Activated CD4-positive, alpha-beta T cell treated with anti-CD3 and anti-CD28 coated beads, Interleukin-2, amount 50 U/mL, for 16 hours (primary cell): ENCODE measurements at regions not wholly inside any gene's neighbourhood (a gene's known extent, or its start where the extent isn't known, plus 50 kb on each side); places are given as distances from the start of the nearest gene placed in this dataset.
"Not testable (repeated sequence)": the region's sequence is repeated elsewhere in the genome, so short reads cannot be mapped to it uniquely, and the experiment has no call there.

ENCODE experiments used
- DNase-seq: peaks from one replicate; pipeline ENCODE4 v3.0.0-alpha.2; 2020

DNA sequence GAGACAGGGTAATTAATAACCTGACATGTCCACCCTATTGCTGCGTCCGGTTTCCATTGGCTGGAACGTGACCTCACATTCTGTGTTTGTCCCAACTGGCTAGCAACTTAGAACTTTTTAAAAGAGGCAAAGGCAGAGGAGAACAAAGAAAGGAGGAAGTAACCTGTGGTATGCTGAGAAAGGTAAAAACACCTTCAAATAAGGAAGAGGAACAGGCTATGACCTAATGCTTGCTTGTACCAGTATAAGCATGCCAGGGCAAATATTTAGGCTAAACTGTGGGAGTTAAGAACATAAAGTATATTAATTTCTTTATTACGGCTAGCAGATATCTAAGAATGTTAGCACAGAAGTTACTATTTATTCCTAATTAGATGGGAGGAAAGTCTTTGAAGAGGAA is 87.3 kb upstream of the MAP10 start:
- DNase-seq = not testable (repeated sequence)

DNA sequence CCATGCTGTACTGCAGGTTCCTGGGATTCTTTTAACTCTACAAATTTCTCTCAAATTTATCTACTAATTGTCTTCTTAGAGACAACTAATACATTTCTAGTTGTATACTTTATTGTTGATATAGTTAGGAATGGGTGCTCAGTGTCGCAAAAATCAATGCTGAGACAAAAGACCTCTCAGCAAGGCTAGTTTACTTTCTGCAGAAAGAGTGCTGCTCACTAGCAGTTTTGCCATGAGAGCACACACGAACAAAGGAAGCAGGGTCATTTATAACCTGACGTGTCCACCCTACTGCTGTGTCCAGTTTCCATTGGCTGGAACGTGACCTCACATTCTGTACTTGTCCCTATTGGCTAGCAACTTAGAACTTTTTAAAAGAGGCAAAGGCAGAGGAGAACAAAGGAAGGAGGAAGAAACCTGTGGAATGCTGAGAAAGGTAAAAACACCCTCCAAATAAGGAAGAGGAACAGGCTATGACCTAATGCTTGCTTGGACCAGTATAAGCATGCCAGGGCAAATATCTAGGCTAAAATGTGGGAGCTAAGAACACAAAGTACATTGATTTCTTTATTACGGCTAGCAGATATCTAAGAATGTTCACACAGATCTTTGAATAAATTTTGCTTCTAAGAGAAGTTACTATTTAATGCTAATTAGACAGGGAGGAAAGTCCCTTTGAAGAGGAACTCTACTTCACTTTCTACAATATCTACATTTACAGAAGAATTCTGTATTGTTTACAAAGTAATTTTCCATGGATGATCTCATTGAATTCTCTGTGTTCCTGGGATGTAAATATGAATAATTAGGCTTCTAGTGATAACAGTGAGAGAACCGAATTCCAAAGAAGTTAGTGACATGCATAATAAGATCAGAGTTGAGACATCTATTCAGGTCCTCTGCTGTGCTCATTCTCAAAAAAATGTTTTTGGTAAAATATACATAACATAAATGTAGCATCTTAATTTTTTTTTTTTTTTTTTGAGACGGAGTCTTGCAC is 86.0 kb upstream of the MAP10 start:
- DNase-seq = no peak

DNA sequence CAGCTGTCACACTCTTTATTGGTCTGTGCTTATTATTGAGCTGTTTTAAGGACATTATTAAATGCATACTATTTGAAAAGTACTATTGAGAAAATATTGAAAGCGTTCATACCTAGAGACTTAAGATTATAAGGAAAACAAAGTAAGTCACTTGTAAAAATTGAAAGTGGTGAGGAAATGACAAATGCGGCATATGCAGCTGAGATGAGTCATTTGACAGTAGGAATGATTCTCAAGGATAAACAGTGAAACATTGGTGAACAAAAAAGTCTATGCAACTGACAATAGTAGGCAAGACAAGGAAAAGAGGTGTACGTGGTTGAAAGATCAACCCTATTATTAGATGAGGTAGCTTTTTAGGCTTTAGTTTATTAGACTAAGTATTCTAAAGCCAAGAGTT is 82.6 kb upstream of the MAP10 start:
- no peak for DNase-seq

GRCh38 chr1:232725305-232726047 is 79.7 kb upstream of the MAP10 start:
- no peak for DNase-seq

DNA sequence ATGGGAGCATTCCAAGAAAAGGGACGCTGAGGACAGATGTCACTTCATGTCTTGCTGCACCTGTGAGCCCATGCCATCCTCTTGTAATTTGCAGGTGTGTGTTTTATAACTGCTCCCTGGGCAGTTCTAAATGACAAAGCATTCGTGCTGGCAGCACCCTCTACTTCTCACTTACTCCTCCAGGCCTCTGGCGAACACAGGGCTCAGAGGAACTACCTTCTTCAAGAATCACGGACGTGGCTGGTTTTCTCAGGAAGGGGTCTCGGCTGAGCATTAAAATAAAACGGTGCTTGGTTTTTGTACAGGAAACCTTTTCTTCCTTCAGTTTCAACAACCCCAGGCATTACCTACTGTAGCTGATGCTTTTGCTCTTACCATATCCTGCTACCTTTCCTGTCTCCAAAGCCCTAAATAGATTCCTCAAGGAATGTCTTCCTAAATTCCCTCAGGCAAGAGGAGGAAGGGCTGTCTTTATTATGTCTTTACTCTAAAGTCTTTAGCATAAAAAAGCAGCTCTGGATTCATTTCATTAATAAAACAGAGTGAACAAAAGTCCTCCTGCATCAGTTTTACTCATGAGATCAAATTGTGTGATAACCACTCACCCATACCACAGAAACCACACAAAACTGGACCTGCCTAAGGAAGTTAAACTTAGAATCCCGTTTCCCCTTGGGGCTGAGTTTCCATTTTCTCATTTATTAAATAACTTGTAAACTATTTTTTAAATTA is 79.0 kb upstream of the MAP10 start:
- no peak for DNase-seq

DNA sequence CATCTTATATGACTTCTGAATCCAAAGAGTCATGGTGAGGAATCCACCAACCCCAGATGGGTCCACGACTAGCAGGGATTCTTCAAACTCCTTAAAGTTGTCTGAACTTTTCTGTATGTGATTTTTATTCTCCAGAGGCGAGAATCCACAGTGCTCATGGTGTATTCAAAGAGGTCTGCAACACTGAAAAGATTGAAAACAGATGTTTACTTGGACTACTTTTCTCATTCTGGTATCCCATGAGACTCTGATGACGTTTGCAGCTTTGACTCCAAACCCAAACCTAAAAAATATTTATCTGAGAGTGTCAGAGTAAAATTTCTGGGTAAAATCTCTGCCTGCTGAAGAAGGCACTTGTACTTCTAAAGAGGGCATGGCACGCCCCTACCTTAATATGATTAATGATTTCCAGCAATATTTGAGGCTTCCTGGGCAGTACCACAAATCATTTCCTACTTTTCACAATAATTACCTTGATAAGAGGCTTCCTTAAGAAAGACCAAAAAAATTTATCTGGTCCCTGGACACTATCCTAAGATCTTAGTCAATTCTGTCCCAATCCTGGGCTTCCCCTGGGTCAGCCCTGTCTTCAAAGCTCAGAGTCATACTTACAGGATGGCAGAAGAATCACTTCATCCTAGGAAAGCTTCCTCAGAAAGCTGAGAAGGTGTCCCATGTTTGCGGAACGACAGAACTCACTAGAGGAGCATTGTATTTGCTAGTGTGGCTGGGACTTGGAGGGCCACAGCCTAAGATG is 76.5 kb upstream of the MAP10 start:
- no peak for DNase-seq

GRCh38 chr1:232732344-232732910 is 72.8 kb upstream of the MAP10 start:
- DNase-seq = no peak

GRCh38 chr1:232737917-232738316 is 67.3 kb upstream of the MAP10 start:
- DNase-seq = no peak

DNA sequence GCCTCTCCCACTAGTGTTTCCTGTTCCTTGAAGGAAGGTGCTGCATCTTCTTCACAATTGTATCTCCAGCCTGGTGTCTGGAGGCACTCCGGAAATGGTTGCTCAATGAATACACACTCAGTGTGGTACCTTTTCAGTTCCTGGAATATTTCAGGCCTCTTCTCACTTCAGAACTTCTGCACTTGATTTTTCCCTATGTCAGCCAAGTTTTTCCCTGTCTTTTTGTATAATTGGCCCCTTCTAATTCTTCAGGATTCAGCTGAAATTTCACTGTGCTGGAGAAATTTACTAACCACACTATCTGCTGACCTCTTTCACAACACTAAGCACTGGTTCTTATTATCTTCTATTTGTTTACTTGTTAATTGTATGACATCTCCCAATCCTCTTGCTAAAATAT is 61.2 kb upstream of the MAP10 start:
- DNase-seq = no peak

DNA sequence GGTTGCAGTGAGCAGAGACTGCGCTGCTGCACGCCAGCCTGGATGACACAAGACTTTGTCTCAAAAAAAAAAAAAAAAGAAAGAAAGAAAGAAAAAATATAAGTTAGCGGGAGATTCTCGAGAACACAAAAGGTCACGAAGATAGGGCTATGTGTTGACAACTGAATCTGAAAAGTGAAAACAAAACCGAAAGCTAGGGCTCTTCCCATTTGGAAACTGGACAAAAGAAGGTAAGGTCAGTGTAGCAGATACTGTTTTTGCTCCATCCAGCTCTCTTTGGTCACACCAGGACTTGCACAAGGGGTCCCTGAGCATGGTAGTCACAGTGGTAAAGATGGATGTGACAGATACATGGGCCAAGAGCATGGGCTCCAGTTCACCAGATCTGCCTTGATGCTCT is 60.4 kb upstream of the MAP10 start:
- DNase-seq = no peak

DNA sequence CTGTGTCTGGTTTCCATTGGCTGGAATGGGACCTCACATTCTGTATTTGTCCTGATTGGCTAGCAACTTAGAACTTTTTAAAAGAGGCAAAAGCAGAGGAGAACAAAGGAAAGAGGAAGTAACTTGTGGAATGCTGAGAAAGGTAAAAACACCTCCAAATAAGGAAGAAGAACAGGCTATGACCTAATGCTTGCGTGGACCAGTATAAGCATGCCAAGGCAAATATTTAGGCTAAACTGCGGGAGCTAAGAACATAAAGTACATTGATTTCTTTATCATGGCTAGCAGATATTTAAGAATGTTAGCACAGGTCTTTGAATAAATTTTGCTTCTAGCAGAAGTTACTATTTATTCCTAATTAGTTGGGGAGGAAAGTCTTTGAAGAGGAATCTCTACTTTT is 59.5 kb upstream of the MAP10 start:
- DNase-seq = not testable (repeated sequence)

DNA sequence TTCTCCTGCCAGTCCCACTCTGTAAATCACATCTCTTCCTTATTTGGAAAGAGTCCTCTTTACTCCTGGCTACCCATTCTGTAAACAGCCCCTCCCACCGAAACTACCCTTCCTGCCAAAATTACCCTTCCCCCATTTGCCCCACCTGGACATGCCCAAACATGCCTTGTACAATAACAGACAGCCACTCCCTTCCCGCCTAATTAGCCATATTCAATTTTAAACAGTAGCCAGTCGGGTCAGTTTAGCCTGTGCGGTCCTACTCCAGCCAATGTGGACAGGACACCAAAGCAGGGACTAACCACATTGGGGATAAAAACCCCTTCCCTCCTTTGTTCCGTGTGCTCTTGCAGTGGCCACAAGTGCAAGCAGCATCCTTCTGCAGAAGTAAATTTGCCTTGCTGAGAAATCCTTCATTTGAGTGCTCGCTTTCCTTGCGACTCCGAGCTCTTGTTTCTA is 56.3 kb upstream of the MAP10 start:
- no peak for DNase-seq

DNA sequence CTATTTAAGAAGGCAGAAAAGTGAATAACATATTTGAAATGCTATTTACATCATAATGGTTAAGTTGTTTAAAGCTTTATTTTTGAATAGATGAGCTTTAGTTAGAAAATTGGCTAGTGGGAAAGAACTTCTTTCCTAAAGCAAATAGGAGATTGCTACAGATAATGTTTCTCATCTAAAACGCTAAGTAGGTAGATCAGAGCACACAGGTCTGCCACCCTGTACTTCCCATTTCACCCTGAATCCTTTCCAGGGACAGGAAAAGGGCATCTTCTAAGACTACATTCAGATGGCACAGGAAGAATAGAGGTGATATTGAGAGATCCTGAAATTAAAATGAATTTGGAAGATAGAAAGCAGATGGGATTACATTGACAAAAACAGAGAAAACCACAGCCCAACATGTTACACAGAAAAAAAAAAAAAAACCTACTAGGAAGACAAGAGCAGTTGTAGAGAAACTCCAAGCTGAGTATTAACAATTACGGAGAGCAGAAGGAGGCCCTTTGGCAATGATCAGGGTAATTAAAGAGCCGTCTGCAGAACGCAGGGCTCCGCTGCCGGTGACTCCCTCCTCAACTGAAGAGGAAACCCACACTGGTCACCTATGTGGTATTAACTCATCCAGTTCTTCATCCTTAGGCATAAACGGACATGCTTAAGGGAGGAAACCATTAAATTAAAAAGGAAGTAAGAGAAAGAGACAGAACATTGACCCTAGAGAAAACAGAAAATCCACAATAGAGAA is 53.6 kb upstream of the MAP10 start:
- DNase-seq = no peak

- no peak for DNase-seq
These were observed 52.9 kb upstream of the MAP10 start for GRCh38 chr1:232752365-232752764.

GRCh38 chr1:232754930-232755329 is 50.3 kb upstream of the MAP10 start:
- DNase-seq = no peak
